ENCODE measurements at regions not wholly inside any gene's neighbourhood (a gene's known extent, or its start where the extent isn't known, plus 50 kb on each side); places are given as distances from the start of the nearest gene placed in this dataset.

DNA sequence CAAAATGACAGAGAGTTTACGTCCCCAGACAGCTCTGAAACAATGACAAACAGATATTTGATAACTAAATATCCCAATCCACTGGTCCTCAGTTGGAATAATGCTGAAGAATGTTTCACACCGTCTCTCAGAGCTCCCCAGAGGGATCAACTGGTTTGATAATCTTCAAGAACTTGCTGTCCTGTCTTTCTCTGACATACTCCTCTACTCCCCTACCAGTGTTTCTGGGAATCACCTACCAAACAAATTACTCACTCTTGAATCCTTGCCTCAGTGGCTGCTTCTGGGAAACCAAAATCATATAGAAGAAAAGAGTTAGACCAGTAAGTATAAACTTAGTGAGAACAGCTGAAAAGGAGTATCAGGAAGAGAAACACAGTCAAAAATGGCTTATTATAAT, 469.7 kb upstream of the JAG1 start:
- TF ChIP-seq RFX5 (IDR thresholded peaks at IDR 0.05; ENCODE audit: low read depth, low read length) (no peak), CTCF (conservative IDR thresholded peaks at IDR 0.05; ENCODE audit: low read depth, low read length) (no peak), MXI1 (IDR thresholded peaks at IDR 0.05; ENCODE audit: borderline replicate concordance, low read depth, low read length) (no peak), POLR2A (IDR thresholded peaks at IDR 0.05; ENCODE audit: low read depth, low read length) (no peak), RCOR1 (IDR thresholded peaks at IDR 0.05; ENCODE audit: insufficient replicate concordance, low read length) (no peak), CEBPB (IDR thresholded peaks at IDR 0.05; ENCODE audit: low read depth, low read length) (no peak), MAZ (IDR thresholded peaks at IDR 0.05; ENCODE audit: borderline replicate concordance, low read depth, low read length) (no peak), CHD1 (IDR thresholded peaks at IDR 0.05; ENCODE audit: low read depth, low read length) (no peak), RAD21 (IDR thresholded peaks at IDR 0.05; ENCODE audit: low read length) (no peak), ELK1 (IDR thresholded peaks at IDR 0.05; ENCODE audit: borderline replicate concordance, low read depth, low read length) (no peak), SMC3 (IDR thresholded peaks at IDR 0.05; ENCODE audit: low read depth, low read length) (no peak), MAFK (IDR thresholded peaks at IDR 0.05; ENCODE audit: low read depth, low read length) (no peak)
- TF ChIP-seq, protein P1, sequence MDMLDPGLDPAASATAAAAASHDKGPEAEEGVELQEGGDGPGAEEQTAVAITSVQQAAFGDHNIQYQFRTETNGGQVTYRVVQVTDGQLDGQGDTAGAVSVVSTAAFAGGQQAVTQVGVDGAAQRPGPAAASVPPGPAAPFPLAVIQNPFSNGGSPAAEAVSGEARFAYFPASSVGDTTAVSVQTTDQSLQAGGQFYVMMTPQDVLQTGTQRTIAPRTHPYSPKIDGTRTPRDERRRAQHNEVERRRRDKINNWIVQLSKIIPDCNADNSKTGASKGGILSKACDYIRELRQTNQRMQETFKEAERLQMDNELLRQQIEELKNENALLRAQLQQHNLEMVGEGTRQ (IDR thresholded peaks at IDR 0.05; ENCODE audit: low read depth, low read length) = no peak
